ENCODE measurements at regions not wholly inside any gene's neighbourhood (a gene's known extent, or its start where the extent isn't known, plus 50 kb on each side); places are given as distances from the start of the nearest gene placed in this dataset.

- TF ChIP-seq ZFP36 (IDR thresholded peaks at IDR 0.05; ENCODE audit: borderline replicate concordance, low read depth, low read length, partially characterized antibody): no peak
- no peak for TF ChIP-seq FOXO4 (CRISPR knock-in tag; conservative IDR thresholded peaks at IDR 0.05)
- TF ChIP-seq EP300 (IDR thresholded peaks at IDR 0.05; ENCODE audit: low read depth in 2 of 2, low read length in 2 of 2): no peak
- TF ChIP-seq EP300 (CRISPR knock-in tag; IDR thresholded peaks at IDR 0.05; ENCODE audit: borderline replicate concordance): no peak
- TF ChIP-seq ZNF362 (CRISPR knock-in tag; IDR thresholded peaks at IDR 0.05; ENCODE audit: borderline replicate concordance): no peak
- TF ChIP-seq, protein P1, sequence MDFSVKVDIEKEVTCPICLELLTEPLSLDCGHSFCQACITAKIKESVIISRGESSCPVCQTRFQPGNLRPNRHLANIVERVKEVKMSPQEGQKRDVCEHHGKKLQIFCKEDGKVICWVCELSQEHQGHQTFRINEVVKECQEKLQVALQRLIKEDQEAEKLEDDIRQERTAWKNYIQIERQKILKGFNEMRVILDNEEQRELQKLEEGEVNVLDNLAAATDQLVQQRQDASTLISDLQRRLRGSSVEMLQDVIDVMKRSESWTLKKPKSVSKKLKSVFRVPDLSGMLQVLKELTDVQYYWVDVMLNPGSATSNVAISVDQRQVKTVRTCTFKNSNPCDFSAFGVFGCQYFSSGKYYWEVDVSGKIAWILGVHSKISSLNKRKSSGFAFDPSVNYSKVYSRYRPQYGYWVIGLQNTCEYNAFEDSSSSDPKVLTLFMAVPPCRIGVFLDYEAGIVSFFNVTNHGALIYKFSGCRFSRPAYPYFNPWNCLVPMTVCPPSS (IDR thresholded peaks at IDR 0.05): no peak
- no peak for TF ChIP-seq ZNF616 (CRISPR knock-in tag; IDR thresholded peaks at IDR 0.05; ENCODE audit: low read depth)
- no peak for TF ChIP-seq MXD4 (CRISPR knock-in tag; IDR thresholded peaks at IDR 0.05)
- TF ChIP-seq ZKSCAN1 (IDR thresholded peaks at IDR 0.05; ENCODE audit: low read length): no peak
- TF ChIP-seq ZBTB8A (CRISPR knock-in tag; IDR thresholded peaks at IDR 0.05; ENCODE audit: borderline replicate concordance, low read depth): no peak
- TF ChIP-seq ZNF670 (CRISPR knock-in tag; IDR thresholded peaks at IDR 0.05; ENCODE audit: borderline replicate concordance): no peak
- TF ChIP-seq POLR2A (IDR thresholded peaks at IDR 0.05; ENCODE audit: insufficient read depth in 1 of 2, low read depth in 2 of 2, low read length in 2 of 2): no peak
These were observed 502.1 kb upstream of the RASGRP1 start for GRCh38 chr15:39066677-39067076.
